Ishikawa (cell line): ENCODE measurements at regions not wholly inside any gene's neighbourhood (a gene's known extent, or its start where the extent isn't known, plus 50 kb on each side); places are given as distances from the start of the nearest gene placed in this dataset.

Experiments used
- REST ChIP-seq: IDR thresholded peaks from 2 replicates; pipeline ENCODE4 v1.6.1; 2012; ENCODE audit warnings: low read depth, mild to moderate bottlenecking
- YY1 ChIP-seq: IDR thresholded peaks from 2 replicates; pipeline ENCODE4 v1.6.1; 2012; ENCODE audit warnings: low read depth

DNA sequence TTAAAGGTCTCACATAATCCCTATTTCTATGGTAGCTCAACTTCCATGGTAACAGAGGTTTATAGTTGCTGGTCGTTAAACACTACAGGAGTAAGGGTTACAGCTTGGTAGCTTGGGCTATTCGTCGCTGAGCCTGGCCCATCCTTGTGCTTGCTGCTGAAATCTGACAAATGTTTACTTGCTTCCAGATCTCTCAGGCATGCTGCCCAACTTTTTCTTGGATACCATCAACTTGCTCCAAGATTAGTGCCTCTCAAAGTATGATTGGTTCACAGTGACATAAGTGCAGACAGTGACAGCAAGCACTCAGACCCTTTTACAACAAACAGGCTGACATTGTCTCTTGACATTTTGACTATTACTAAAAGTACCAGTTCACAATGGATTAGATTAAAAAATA is 231.8 kb downstream of the KCNS3 start:
- no peak for TF ChIP-seq YY1
- no peak for TF ChIP-seq REST
